Gastrocnemius medialis (tissue), 4 donors: ENCODE measurements at regions not wholly inside any gene's neighbourhood (a gene's known extent, or its start where the extent isn't known, plus 50 kb on each side); places are given as distances from the start of the nearest gene placed in this dataset.

Experiments used
- ATAC-seq, 2 donors: fragments of 150-250 bp; one replicate each; pipeline ENCODE4 v1.9.1; 2016
- DNase-seq, 2 donors: peaks; one replicate each; pipeline ENCODE4 v3.0.0-alpha.2; 2019
- H3K27ac ChIP-seq, 4 donors: fragments of 200-600 bp; sonication (generic); 1 replicate in 1 of 4; 2 replicates in 3 of 4; pipeline ENCODE4 v1.5.1; 2016 to 2018; ENCODE audit warnings: mild to moderate bottlenecking in 2 of 4, moderate library complexity in 1 of 4
- H3K27me3 ChIP-seq, 3 donors: fragments of 200-600 bp; sonication (generic) in 2 of 3; 1 replicate in 1 of 3; 2 replicates in 2 of 3; pipeline versions ENCODE4 v1.5.1 to v1.6.0; 2016 to 2019; ENCODE audit warnings: mild to moderate bottlenecking in 1 of 3, moderate library complexity in 1 of 3
- H3K36me3 ChIP-seq, 2 donors: fragments of 200-600 bp; sonication (generic) in 1 of 2; one replicate each; pipeline ENCODE4 v1.5.1; 2017 to 2018
- H3K4me1 ChIP-seq, 2 donors: fragments of 200-600 bp; sonication (generic) in 1 of 2; one replicate each; pipeline ENCODE4 v1.5.1; 2016 to 2017; ENCODE audit warnings: mild to moderate bottlenecking in 2 of 2
- H3K4me3 ChIP-seq, 4 donors: fragments of 200-600 bp; sonication (generic) in 3 of 4; 1 replicate in 1 of 4; 2 replicates in 3 of 4; pipeline ENCODE4 v1.5.1; 2016 to 2019; ENCODE audit warnings: mild to moderate bottlenecking in 2 of 4
- H3K9me3 ChIP-seq, 3 donors: fragments of 200-600 bp; sonication (generic) in 2 of 3; 1 replicate in 1 of 3; 2 replicates in 2 of 3; pipeline ENCODE4 v1.5.1; 2016 to 2019
- CTCF ChIP-seq, 5 experiments: fragments of 450-650 bp in 3 of 5; fragments of 200-600 bp in 2 of 5; sonication (generic) in 2 of 5; IDR thresholded peaks in 4 of 5; conservative IDR thresholded peaks in 1 of 5; 1 replicate in 4 of 5; 2 replicates in 1 of 5; pipeline ENCODE4 v1.5.1; 2016 to 2019; ENCODE audit warnings: antibody characterized with exemption in 5 of 5, mild to moderate bottlenecking in 3 of 5, moderate library complexity in 3 of 5
- POLR2A ChIP-seq, 2 donors: fragments of 450-650 bp; IDR thresholded peaks; one replicate each; pipeline ENCODE4 v1.6.1; 2017; ENCODE audit warnings: antibody characterized with exemption in 2 of 2, mild to moderate bottlenecking in 2 of 2, moderate library complexity in 2 of 2
- in situ Hi-C, 4 donors: fragments of 200-750 bp; cut with MboI; loops; one replicate each; pipeline versions ENCODE4 v1.15.0 to v1.8.0; 2017; ENCODE audit warnings: low sequenced_read_pairs in 4 of 4
- intact Hi-C: fragments of 100-400 bp; cut with DNase I; formaldehyde crosslinking; loops from one replicate; pipeline ENCODE4 v1.15.1; 2023; ENCODE audit warnings: low total_unique reads

GRCh38 chr10:21065621-21066248, 168.6 kb upstream of the NEBL start:
- Histone ChIP-seq H3K4me3 (no peak overlapping the region), H3K4me1 (no peaks in the 10 kb centered on the region), H3K9me3 (no peaks in the 10 kb centered on the region), H3K27ac (no peak overlapping the region), H3K27me3 (no peaks in the 10 kb centered on the region), H3K36me3 (no peaks in the 10 kb centered on the region)
- in situ Hi-C loops, result no loop called here
- intact Hi-C loops, result no loop called here
- DNase-seq (no peak), ATAC-seq (no peak)
- TF ChIP-seq POLR2A (IDR thresholded peaks at IDR 0.05) (no peak), CTCF (IDR thresholded peaks at IDR 0.05 in 4 of 5, conservative IDR thresholded peaks at IDR 0.05 in 1 of 5) (no peak)

- DNase-seq (no peak), ATAC-seq (no peak)
- intact Hi-C loops (no loop called here), in situ Hi-C loops (no loop called here)
- Histone ChIP-seq H3K9me3 (no peaks in the 10 kb centered on the region), H3K4me1 (no peaks in the 10 kb centered on the region), H3K27me3 (no peaks in the 10 kb centered on the region), H3K4me3 (no peak overlapping the region), H3K36me3 (no peaks in the 10 kb centered on the region), H3K27ac (no peak overlapping the region)
- TF ChIP-seq CTCF (IDR thresholded peaks at IDR 0.05 in 4 of 5, conservative IDR thresholded peaks at IDR 0.05 in 1 of 5) (no peak), POLR2A (IDR thresholded peaks at IDR 0.05) (no peak)
Measured at GRCh38 chr10:21061982-21062381, 164.9 kb upstream of the NEBL start.

- Histone ChIP-seq H3K4me1 (no peaks in the 10 kb centered on the region), H3K36me3 (no peaks in the 10 kb centered on the region), H3K4me3 (no peak overlapping the region), H3K9me3 (no peaks in the 10 kb centered on the region), H3K27me3 (no peaks in the 10 kb centered on the region), H3K27ac (no peak overlapping the region)
- TF ChIP-seq POLR2A (IDR thresholded peaks at IDR 0.05) (no peak), CTCF (IDR thresholded peaks at IDR 0.05 in 4 of 5, conservative IDR thresholded peaks at IDR 0.05 in 1 of 5) (no peak)
- intact Hi-C loops, result no loop called here
- in situ Hi-C loops, result no loop called here
- ATAC-seq, result no peak
- DNase-seq, result no peak
Measured at GRCh38 chr10:21061184-21061583, 164.1 kb upstream of the NEBL start.

- Histone ChIP-seq H3K27ac (no peak overlapping the region), H3K27me3 (no peaks in the 10 kb centered on the region), H3K36me3 (no peaks in the 10 kb centered on the region), H3K4me1 (no peaks in the 10 kb centered on the region), H3K9me3 (no peaks in the 10 kb centered on the region), H3K4me3 (no peak overlapping the region)
- DNase-seq, result no peak
- intact Hi-C loops, result no loop called here
- no peak for ATAC-seq
- in situ Hi-C loops, result no loop called here
- TF ChIP-seq POLR2A (IDR thresholded peaks at IDR 0.05), result no peak
- no peak for TF ChIP-seq CTCF (IDR thresholded peaks at IDR 0.05 in 4 of 5, conservative IDR thresholded peaks at IDR 0.05 in 1 of 5)
Measured at GRCh38 chr10:21060626-21061025, 163.5 kb upstream of the NEBL start.

GRCh38 chr10:21057989-21058388, 160.9 kb upstream of the NEBL start:
- Histone ChIP-seq H3K4me3 (no peak overlapping the region), H3K9me3 (no peaks in the 10 kb centered on the region), H3K27ac (no peak overlapping the region), H3K4me1 (no peaks in the 10 kb centered on the region), H3K36me3 (no peaks in the 10 kb centered on the region), H3K27me3 (no peaks in the 10 kb centered on the region)
- ATAC-seq (no peak), DNase-seq (no peak)
- intact Hi-C loops (no loop called here), in situ Hi-C loops (no loop called here)
- TF ChIP-seq CTCF (IDR thresholded peaks at IDR 0.05 in 4 of 5, conservative IDR thresholded peaks at IDR 0.05 in 1 of 5) (no peak), POLR2A (IDR thresholded peaks at IDR 0.05) (no peak)
